ENCODE measurements at regions not wholly inside any gene's neighbourhood (a gene's known extent, or its start where the extent isn't known, plus 50 kb on each side); places are given as distances from the start of the nearest gene placed in this dataset.
"Not testable (repeated sequence)": the region's sequence is repeated elsewhere in the genome, so short reads cannot be mapped to it uniquely, and the experiment has no call there.

GRCh38 chr5:12574298-12575093 lies 670.2 kb upstream of the CTNND2 start:
- H3K4me1 ChIP-seq (ENCODE audit: control insufficient read depth in 1 of 2, low read depth in 2 of 2); DNase-seq (ENCODE audit: low spot score); ATAC-seq (ENCODE audit: insufficient number of reproducible peaks, low FRiP score, low read depth); H3K36me3 ChIP-seq; H3K9me3 ChIP-seq; H3K27ac ChIP-seq; H3K27me3 ChIP-seq (replicated peaks; ENCODE audit: insufficient read depth); H3K4me3 ChIP-seq: not testable (repeated sequence)

GRCh38 chr5:12573916-12574297 lies 669.7 kb upstream of the CTNND2 start:
- DNase-seq (ENCODE audit: low spot score); ATAC-seq (ENCODE audit: insufficient number of reproducible peaks, low FRiP score, low read depth); H3K4me1 ChIP-seq (ENCODE audit: control insufficient read depth in 1 of 2, low read depth in 2 of 2); H3K27ac ChIP-seq; H3K4me3 ChIP-seq; H3K9me3 ChIP-seq; H3K36me3 ChIP-seq; H3K27me3 ChIP-seq (replicated peaks; ENCODE audit: insufficient read depth): not testable (repeated sequence)

DNA sequence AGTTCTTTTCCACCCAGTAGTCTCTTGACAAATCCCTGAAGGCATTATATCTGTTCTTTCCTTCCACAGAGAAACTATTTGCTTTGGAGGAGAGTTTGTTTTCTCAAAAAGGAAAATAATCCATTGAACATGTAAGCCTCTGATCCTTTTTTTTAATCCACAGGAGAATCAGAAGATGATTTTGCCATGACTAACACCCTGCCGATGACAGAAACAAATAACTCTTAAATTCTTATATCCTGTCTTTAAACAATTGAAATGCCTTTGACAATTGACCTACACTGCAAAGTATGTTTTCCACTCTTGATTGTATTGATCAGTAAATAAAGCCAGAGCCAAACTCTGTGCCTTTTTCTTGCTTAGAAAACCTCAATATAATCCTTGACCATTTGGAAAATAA lies 666.4 kb upstream of the CTNND2 start:
- Histone ChIP-seq H3K9me3 (no peaks in the 10 kb centered on the region), H3K27me3 (replicated peaks; ENCODE audit: insufficient read depth) (no peaks in the 10 kb centered on the region), H3K4me3 (no peak overlapping the region), H3K4me1 (ENCODE audit: control insufficient read depth in 1 of 2, low read depth in 2 of 2) (no peaks in the 10 kb centered on the region), H3K36me3 (no peaks in the 10 kb centered on the region), H3K27ac (no peak overlapping the region)
- TF ChIP-seq CTCF (IDR thresholded peaks at IDR 0.05): no peak
- DNase-seq (ENCODE audit: low spot score) (no peak), ATAC-seq (ENCODE audit: insufficient number of reproducible peaks, low FRiP score, low read depth) (no peak)

- no peak for TF ChIP-seq CTCF (IDR thresholded peaks at IDR 0.05)
- no peak for ATAC-seq (ENCODE audit: insufficient number of reproducible peaks, low FRiP score, low read depth)
Observed at GRCh38 chr5:12566441-12566840, 662.2 kb upstream of the CTNND2 start.

GRCh38 chr5:12557012-12557411 lies 652.8 kb upstream of the CTNND2 start:
- no peak for TF ChIP-seq CTCF (IDR thresholded peaks at IDR 0.05)
- Histone ChIP-seq H3K4me1 (ENCODE audit: control insufficient read depth in 1 of 2, low read depth in 2 of 2) (no peaks in the 10 kb centered on the region), H3K27me3 (replicated peaks; ENCODE audit: insufficient read depth) (no peaks in the 10 kb centered on the region), H3K36me3 (no peaks in the 10 kb centered on the region), H3K9me3 (no peaks in the 10 kb centered on the region), H3K4me3 (no peak overlapping the region), H3K27ac (no peak overlapping the region)
- ATAC-seq (ENCODE audit: insufficient number of reproducible peaks, low FRiP score, low read depth) (no peak), DNase-seq (ENCODE audit: low spot score) (no peak)

More at GRCh38 chr5:12566441-12566840, 662.2 kb upstream of the CTNND2 start:
- no peaks in the 10 kb centered on the region for H3K4me1 ChIP-seq (ENCODE audit: control insufficient read depth in 1 of 2, low read depth in 2 of 2)
- no peak for DNase-seq (ENCODE audit: low spot score)
- no peaks in the 10 kb centered on the region for H3K9me3 ChIP-seq
- no peak overlapping the region for H3K27ac ChIP-seq
- no peak overlapping the region for H3K4me3 ChIP-seq
- H3K36me3 ChIP-seq: no peaks in the 10 kb centered on the region
- no peaks in the 10 kb centered on the region for H3K27me3 ChIP-seq (replicated peaks; ENCODE audit: insufficient read depth)

DNA sequence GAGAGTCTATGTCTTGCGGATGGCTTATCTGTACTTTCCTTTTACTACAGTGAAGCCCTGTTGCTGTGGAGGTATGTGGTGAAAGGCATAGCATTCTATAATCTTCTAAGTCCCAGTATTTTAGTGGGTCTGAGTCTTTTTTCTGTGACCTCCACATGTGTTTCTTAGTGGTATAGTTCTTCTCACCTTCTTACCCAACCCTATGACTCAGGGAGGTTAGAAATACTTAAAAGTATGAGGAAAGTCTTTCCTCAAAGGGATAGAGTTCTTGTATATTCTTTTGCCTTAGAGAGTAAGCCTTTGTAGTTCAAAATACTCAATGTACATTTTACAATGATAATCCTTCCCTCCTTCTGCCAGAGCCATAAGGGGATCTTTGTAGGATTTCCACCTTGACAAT lies 621.9 kb upstream of the CTNND2 start:
- Histone ChIP-seq H3K36me3 (no peaks in the 10 kb centered on the region), H3K27ac (no peak overlapping the region), H3K4me1 (ENCODE audit: control insufficient read depth in 1 of 2, low read depth in 2 of 2) (no peaks in the 10 kb centered on the region), H3K4me3 (no peak overlapping the region), H3K27me3 (replicated peaks; ENCODE audit: insufficient read depth) (no peaks in the 10 kb centered on the region), H3K9me3 (no peaks in the 10 kb centered on the region)
- DNase-seq (ENCODE audit: low spot score) (no peak), ATAC-seq (ENCODE audit: insufficient number of reproducible peaks, low FRiP score, low read depth) (no peak)
- TF ChIP-seq CTCF (IDR thresholded peaks at IDR 0.05): no peak

Data from thoracic aorta (tissue), 2 donors.